ENCODE measurements at regions not wholly inside any gene's neighbourhood (a gene's known extent, or its start where the extent isn't known, plus 50 kb on each side); places are given as distances from the start of the nearest gene placed in this dataset.

DNA sequence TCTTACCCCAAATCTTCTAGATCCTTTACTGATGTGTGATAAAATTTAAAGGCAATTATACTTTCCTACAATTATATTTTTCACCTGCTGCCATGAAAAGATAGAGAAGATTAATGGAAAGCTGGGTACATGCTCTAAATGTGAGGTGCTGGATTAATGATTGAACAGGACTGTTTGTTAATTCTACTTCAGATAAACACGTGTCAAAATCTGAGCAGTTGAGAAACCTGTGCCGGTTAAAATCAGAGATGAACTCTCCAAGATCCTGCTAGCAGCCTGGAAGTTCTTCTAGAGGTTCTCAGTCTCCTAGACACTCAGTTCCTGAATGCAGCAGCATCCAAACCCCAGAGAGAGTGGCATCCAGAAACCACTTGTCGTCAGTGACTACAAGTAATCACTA lies 69.2 kb downstream of the INHBA start:
- H3F3A ChIP-seq (ENCODE audit: insufficient read depth, low read length, poor library complexity, severe bottlenecking) = no peaks in the 10 kb centered on the region
- TF ChIP-seq EZH2 (IDR thresholded peaks at IDR 0.05; ENCODE audit: borderline replicate concordance, insufficient read depth, low read length, poor library complexity, severe bottlenecking) (no peak), EP300 (conservative IDR thresholded peaks at IDR 0.05; ENCODE audit: poor library complexity, severe bottlenecking) (no peak), MXI1 (conservative IDR thresholded peaks at IDR 0.05; ENCODE audit: poor library complexity, severe bottlenecking) (no peak), SMC3 (conservative IDR thresholded peaks at IDR 0.05; ENCODE audit: poor library complexity) (no peak), POLR2AphosphoS5 (IDR thresholded peaks at IDR 0.05) (no peak), RAD21 (conservative IDR thresholded peaks at IDR 0.05) (no peak), TAF1 (IDR thresholded peaks at IDR 0.05; ENCODE audit: low read depth) (no peak)
- TF ChIP-seq, protein P1, sequence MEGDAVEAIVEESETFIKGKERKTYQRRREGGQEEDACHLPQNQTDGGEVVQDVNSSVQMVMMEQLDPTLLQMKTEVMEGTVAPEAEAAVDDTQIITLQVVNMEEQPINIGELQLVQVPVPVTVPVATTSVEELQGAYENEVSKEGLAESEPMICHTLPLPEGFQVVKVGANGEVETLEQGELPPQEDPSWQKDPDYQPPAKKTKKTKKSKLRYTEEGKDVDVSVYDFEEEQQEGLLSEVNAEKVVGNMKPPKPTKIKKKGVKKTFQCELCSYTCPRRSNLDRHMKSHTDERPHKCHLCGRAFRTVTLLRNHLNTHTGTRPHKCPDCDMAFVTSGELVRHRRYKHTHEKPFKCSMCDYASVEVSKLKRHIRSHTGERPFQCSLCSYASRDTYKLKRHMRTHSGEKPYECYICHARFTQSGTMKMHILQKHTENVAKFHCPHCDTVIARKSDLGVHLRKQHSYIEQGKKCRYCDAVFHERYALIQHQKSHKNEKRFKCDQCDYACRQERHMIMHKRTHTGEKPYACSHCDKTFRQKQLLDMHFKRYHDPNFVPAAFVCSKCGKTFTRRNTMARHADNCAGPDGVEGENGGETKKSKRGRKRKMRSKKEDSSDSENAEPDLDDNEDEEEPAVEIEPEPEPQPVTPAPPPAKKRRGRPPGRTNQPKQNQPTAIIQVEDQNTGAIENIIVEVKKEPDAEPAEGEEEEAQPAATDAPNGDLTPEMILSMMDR (IDR thresholded peaks at IDR 0.05; ENCODE audit: poor library complexity, severe bottlenecking) = no peak
- TF ChIP-seq, protein P2, sequence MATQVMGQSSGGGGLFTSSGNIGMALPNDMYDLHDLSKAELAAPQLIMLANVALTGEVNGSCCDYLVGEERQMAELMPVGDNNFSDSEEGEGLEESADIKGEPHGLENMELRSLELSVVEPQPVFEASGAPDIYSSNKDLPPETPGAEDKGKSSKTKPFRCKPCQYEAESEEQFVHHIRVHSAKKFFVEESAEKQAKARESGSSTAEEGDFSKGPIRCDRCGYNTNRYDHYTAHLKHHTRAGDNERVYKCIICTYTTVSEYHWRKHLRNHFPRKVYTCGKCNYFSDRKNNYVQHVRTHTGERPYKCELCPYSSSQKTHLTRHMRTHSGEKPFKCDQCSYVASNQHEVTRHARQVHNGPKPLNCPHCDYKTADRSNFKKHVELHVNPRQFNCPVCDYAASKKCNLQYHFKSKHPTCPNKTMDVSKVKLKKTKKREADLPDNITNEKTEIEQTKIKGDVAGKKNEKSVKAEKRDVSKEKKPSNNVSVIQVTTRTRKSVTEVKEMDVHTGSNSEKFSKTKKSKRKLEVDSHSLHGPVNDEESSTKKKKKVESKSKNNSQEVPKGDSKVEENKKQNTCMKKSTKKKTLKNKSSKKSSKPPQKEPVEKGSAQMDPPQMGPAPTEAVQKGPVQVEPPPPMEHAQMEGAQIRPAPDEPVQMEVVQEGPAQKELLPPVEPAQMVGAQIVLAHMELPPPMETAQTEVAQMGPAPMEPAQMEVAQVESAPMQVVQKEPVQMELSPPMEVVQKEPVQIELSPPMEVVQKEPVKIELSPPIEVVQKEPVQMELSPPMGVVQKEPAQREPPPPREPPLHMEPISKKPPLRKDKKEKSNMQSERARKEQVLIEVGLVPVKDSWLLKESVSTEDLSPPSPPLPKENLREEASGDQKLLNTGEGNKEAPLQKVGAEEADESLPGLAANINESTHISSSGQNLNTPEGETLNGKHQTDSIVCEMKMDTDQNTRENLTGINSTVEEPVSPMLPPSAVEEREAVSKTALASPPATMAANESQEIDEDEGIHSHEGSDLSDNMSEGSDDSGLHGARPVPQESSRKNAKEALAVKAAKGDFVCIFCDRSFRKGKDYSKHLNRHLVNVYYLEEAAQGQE (IDR thresholded peaks at IDR 0.05; ENCODE audit: borderline replicate concordance) = no peak

GRCh38 chr7:41630741-41631140 lies 72.1 kb downstream of the INHBA start:
- no peaks in the 10 kb centered on the region for H3K36me3 ChIP-seq (ENCODE audit: insufficient read depth, low read length)
- H4K20me1 ChIP-seq (ENCODE audit: insufficient read depth) = no peaks in the 10 kb centered on the region
- H3K4me2 ChIP-seq (ENCODE audit: low read length) = no peak overlapping the region
- H2AFZ ChIP-seq (ENCODE audit: low read depth, low read length) = no peak overlapping the region
- no peaks in the 10 kb centered on the region for H3F3A ChIP-seq (ENCODE audit: insufficient read depth, low read length, poor library complexity, severe bottlenecking)
- no peak overlapping the region for H3K27ac ChIP-seq (ENCODE audit: low read length)
- H3K4me3 ChIP-seq (ENCODE audit: low read length) = no peak overlapping the region
- H3K9me2 ChIP-seq (ENCODE audit: insufficient read depth, low read length) = no peaks in the 10 kb centered on the region
- H3K27me3 ChIP-seq (ENCODE audit: insufficient read depth, low read depth, low read length) = no peaks in the 10 kb centered on the region
- TF ChIP-seq POLR2AphosphoS5 (IDR thresholded peaks at IDR 0.05) (no peak), SMC3 (conservative IDR thresholded peaks at IDR 0.05; ENCODE audit: poor library complexity) (no peak), MXI1 (conservative IDR thresholded peaks at IDR 0.05; ENCODE audit: poor library complexity, severe bottlenecking) (no peak), EP300 (conservative IDR thresholded peaks at IDR 0.05; ENCODE audit: poor library complexity, severe bottlenecking) (no peak), EZH2 (IDR thresholded peaks at IDR 0.05; ENCODE audit: borderline replicate concordance, insufficient read depth, low read length, poor library complexity, severe bottlenecking) (no peak)
- no peaks in the 10 kb centered on the region for H3K79me2 ChIP-seq (replicated peaks; ENCODE audit: insufficient read depth, low read length)
- H3K9me3 ChIP-seq (ENCODE audit: low read length) = no peaks in the 10 kb centered on the region
- no peak overlapping the region for H3K9ac ChIP-seq (ENCODE audit: low read length)

More for the DNA sequence above, 69.2 kb downstream of the INHBA start:
- Histone ChIP-seq H3K27me3 (ENCODE audit: insufficient read depth, low read depth, low read length) (no peaks in the 10 kb centered on the region), H2AFZ (ENCODE audit: low read depth, low read length) (no peak overlapping the region), H3K36me3 (ENCODE audit: insufficient read depth, low read length) (no peaks in the 10 kb centered on the region), H3K9me3 (ENCODE audit: low read length) (no peaks in the 10 kb centered on the region), H3K9ac (ENCODE audit: low read length) (no peak overlapping the region), H3K27ac (ENCODE audit: low read length) (no peak overlapping the region), H3K79me2 (replicated peaks; ENCODE audit: insufficient read depth, low read length) (no peaks in the 10 kb centered on the region), H4K20me1 (ENCODE audit: insufficient read depth) (no peaks in the 10 kb centered on the region), H3K4me2 (ENCODE audit: low read length) (no peak overlapping the region), H3K4me3 (ENCODE audit: low read length) (no peak overlapping the region), H3K9me2 (ENCODE audit: insufficient read depth, low read length) (no peaks in the 10 kb centered on the region)

Data from neural cell (in vitro differentiated cells).